Fibroblast of the aortic adventitia (primary cell): ENCODE measurements at regions not wholly inside any gene's neighbourhood (a gene's known extent, or its start where the extent isn't known, plus 50 kb on each side); places are given as distances from the start of the nearest gene placed in this dataset.

ENCODE experiments used
- DNase-seq: peaks from one replicate; pipeline ENCODE4 v3.0.0-alpha.2; 2010; ENCODE audit warnings: low read depth
- H3K4me3 ChIP-seq: 2 replicates; pipeline ENCODE4 v1.5.1; 2011; ENCODE audit warnings: low read depth, mild to moderate bottlenecking, control low read depth, low read length, moderate library complexity
- TF ChIP-seq, protein P1 (sequence below): IDR thresholded peaks from 2 replicates; pipeline ENCODE4 v1.5.1; 2011; ENCODE audit warnings: mild to moderate bottlenecking, low read length, control low read depth, inconsistent platforms; ENCODE audit not compliant: insufficient read depth

DNA sequence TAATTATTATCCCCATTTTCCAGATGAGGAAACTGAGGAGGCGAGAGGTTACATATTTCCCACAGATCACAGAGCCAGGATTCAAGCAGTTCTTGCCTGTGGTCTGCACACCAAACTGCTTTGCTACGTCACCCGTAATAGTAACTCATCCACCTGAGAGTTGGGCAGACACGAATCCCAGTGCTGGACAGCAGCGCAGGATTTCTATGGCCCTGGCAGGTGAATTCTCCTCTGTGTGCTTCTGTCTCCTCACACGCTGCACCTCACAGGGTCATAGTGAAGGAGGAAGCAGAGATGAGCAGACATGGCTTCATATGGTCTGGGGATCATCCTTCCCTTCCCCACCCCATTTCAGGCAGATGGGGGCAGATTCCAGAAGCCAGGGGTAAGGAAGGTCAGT lies 127.0 kb upstream of the LRFN2 start:
- no peak for DNase-seq
- TF ChIP-seq, protein P1, sequence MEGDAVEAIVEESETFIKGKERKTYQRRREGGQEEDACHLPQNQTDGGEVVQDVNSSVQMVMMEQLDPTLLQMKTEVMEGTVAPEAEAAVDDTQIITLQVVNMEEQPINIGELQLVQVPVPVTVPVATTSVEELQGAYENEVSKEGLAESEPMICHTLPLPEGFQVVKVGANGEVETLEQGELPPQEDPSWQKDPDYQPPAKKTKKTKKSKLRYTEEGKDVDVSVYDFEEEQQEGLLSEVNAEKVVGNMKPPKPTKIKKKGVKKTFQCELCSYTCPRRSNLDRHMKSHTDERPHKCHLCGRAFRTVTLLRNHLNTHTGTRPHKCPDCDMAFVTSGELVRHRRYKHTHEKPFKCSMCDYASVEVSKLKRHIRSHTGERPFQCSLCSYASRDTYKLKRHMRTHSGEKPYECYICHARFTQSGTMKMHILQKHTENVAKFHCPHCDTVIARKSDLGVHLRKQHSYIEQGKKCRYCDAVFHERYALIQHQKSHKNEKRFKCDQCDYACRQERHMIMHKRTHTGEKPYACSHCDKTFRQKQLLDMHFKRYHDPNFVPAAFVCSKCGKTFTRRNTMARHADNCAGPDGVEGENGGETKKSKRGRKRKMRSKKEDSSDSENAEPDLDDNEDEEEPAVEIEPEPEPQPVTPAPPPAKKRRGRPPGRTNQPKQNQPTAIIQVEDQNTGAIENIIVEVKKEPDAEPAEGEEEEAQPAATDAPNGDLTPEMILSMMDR = no peak
- no peak overlapping the region for H3K4me3 ChIP-seq

DNA sequence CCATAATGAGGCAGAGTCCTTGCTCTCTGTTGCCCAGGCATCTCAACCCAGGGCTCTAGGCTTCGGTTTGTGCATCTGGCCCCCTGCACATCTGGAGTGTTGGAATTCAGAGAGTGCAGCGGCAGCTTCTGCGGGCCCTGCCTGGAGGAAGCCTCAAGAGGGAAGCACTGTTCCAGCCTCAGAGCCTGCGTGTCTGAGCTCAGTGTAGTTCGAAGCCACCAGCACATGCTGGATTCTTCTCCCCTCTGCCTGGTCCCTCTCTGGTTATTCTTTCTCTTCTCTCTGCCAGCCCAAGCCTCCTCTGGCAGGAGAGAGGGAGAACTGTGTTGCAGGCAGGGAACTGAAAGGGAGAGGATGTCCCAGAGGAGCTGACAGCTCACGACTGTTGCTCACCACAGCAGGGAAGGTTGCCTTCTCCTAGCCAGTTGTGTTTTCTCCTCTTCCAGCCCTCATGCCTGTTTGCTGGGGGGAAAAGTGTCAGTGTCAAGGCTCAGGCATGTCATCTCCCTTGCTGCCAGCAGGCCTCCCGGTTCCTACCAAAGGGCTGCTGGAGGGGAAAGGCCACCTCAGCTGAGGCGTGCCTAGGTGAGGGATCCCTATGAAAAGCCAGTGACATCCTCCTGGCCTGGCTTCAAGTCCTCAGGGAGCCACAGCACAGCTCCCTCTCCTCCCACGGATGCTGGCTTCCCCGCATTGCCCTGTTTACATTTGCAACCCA lies 126.0 kb upstream of the LRFN2 start:
- DNase-seq = no peak
- no peak overlapping the region for H3K4me3 ChIP-seq
- TF ChIP-seq, protein P1 = no peak

DNA sequence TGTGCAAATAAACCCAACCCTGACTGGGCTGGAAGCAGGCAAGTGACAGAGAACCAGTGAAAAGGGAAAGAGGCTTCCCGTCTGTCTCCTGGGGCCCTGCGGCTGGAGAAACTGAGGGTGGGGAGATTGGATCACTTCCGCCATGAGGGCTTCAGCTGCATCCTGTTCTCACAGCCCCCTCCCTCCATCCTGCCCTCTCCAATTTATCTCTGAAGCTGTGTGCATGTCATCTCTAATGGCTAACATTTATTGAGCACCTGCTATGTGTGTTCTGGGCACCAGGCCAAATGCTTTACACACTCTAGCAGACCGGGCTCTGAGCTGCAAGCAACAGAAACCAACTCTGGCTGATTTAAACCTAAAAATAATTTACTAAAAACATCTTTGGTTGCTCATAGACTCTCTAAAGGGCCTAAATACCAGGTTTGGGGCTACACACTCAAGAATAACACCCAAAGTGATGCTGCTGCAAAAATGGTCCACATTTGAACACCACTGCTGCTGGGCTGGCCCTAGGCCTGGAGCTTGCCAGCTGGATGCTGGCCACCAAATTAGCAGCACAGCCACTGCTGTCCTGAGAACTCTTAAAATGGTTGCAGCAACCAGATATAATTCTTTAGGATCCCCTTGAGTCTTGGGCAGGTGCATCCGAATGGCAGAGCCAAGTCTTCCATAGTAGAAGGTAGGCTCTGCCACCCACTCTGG lies 123.6 kb upstream of the LRFN2 start:
- no peak for DNase-seq
- H3K4me3 ChIP-seq = no peak overlapping the region
- TF ChIP-seq, protein P1 = no peak

DNA sequence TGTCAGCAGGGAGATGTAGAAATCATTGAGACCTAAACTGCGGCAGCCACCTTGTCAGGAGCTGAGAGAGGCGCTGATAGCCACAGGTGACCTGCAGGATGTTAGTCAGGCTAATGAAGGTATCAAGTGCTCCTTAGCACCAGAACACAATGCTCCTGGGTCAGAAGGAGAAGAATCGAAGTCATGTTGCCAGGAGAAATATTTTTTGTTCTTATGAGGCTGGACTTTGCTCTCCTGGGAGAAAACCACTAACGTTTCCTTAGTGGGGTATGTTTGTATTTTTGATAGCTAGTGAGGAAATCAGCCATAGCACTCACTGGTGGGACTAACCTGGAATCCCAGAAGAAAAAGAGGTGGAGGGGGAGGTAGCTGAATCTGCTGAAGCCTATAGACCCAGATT lies 120.9 kb upstream of the LRFN2 start:
- TF ChIP-seq, protein P1 = no peak
- DNase-seq = no peak
- H3K4me3 ChIP-seq = no peak overlapping the region

DNA sequence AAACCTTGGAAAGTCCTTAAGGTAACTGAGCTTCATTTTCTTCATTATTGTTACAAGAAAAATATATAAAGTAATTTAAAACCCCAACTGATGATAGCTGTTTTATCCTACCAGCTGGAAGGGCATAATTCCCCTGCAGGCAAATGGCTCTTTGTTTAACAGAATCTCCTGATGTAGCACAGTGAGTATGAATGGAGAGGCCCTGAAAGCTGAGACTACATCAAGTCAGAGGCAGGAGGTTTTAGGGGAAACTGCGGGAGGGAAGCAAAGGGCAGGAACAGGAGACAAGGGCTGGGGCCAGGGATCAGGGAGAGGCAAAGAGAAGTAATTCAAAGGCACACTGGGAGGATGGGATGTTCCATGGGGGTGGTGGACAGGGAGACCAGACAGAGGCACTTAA lies 119.0 kb upstream of the LRFN2 start:
- TF ChIP-seq, protein P1 = no peak

DNA sequence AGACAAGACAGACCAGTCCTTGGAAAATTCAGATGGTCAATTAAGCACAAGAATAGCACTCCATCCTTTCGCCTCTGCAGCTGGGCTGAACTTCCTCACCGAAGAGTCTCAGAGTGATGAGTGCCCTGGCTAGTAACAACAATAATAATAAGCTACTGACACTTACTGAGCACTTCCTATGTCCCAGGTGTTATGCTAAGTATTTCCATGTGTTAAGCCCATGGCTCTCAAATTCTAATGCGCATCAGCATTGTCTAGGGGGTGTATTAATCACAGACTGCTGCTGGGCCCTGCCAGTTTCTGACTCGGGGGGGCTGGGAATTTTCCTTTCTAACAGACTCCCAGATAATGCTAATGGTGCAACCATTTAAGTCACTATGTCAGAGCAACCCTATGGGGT lies 118.2 kb upstream of the LRFN2 start:
- H3K4me3 ChIP-seq = no peak overlapping the region
- TF ChIP-seq, protein P1 = no peak
- no peak for DNase-seq

More for the DNA sequence above, 119.0 kb upstream of the LRFN2 start:
- H3K4me3 ChIP-seq = no peak overlapping the region
- no peak for DNase-seq
